Activated naive CD8-positive, alpha-beta T cell treated with anti-CD3 and anti-CD28 coated beads for 36 hours (primary cell): ENCODE measurements at regions not wholly inside any gene's neighbourhood (a gene's known extent, or its start where the extent isn't known, plus 50 kb on each side); places are given as distances from the start of the nearest gene placed in this dataset.
"Not testable (repeated sequence)": the region's sequence is repeated elsewhere in the genome, so short reads cannot be mapped to it uniquely, and the experiment has no call there.

Experiments
- DNase-seq: peaks from one replicate; pipeline ENCODE4 v3.0.0; 2021
- H3K27ac Mint-ChIP-seq: one replicate; pipeline ENCODE4 v1.8.0; 2022; ENCODE audit warnings: mild to moderate bottlenecking, moderate library complexity, mixed read lengths
- H3K27me3 Mint-ChIP-seq: one replicate; pipeline ENCODE4 v1.8.0; 2022; ENCODE audit warnings: mild to moderate bottlenecking, mixed read lengths
- H3K36me3 Mint-ChIP-seq: one replicate; pipeline ENCODE4 v1.8.0; 2021; ENCODE audit warnings: mild to moderate bottlenecking, mixed read lengths
- H3K4me1 Mint-ChIP-seq: one replicate; pipeline ENCODE4 v1.8.0; 2021; ENCODE audit warnings: mixed read lengths
- H3K4me3 Mint-ChIP-seq: one replicate; pipeline ENCODE4 v1.8.0; 2022; ENCODE audit warnings: mild to moderate bottlenecking, moderate library complexity, mixed read lengths
- H3K9me3 Mint-ChIP-seq: one replicate; pipeline ENCODE4 v1.8.0; 2022; ENCODE audit warnings: mixed read lengths

- H3K27ac Mint-ChIP-seq = not testable (repeated sequence)
These were observed 1533.5 kb upstream of the TPTE start for GRCh38 chr21:8987896-8988295.

GRCh38 chr21:8988696-8989095, 1532.7 kb upstream of the TPTE start:
- H3K36me3 Mint-ChIP-seq = no peaks in the 10 kb centered on the region
- DNase-seq = no peak
- H3K9me3 Mint-ChIP-seq = peaks cover 24% of the 10 kb centered on the region
- no peaks in the 10 kb centered on the region for H3K4me1 Mint-ChIP-seq
- H3K27ac Mint-ChIP-seq = no peak overlapping the region
- peaks cover 37% of the 10 kb centered on the region for H3K27me3 Mint-ChIP-seq
- no peak overlapping the region for H3K4me3 Mint-ChIP-seq

More at GRCh38 chr21:8987896-8988295, 1533.5 kb upstream of the TPTE start:
- H3K36me3 Mint-ChIP-seq, DNase-seq, H3K4me3 Mint-ChIP-seq, H3K4me1 Mint-ChIP-seq: not testable (repeated sequence)
- H3K27me3 Mint-ChIP-seq = peaks cover 29% of the 10 kb centered on the region
- peaks cover 19% of the 10 kb centered on the region for H3K9me3 Mint-ChIP-seq

- Mint-ChIP-seq H3K4me1 (no peaks in the 10 kb centered on the region), H3K27me3 (peaks cover 41% of the 10 kb centered on the region), H3K4me3 (no peak overlapping the region), H3K36me3 (no peaks in the 10 kb centered on the region), H3K9me3 (peaks cover 25% of the 10 kb centered on the region), H3K27ac (no peak overlapping the region)
- DNase-seq = no peak
These were observed 1532.1 kb upstream of the TPTE start for GRCh38 chr21:8989261-8989711.

- Mint-ChIP-seq H3K9me3 (peaks cover 25% of the 10 kb centered on the region), H3K27me3 (peaks cover 42% of the 10 kb centered on the region), H3K4me3 (no peak overlapping the region), H3K27ac (no peak overlapping the region), H3K36me3 (no peaks in the 10 kb centered on the region), H3K4me1 (no peaks in the 10 kb centered on the region)
- DNase-seq = no peak
These were observed 1531.6 kb upstream of the TPTE start for GRCh38 chr21:8989721-8990325.

GRCh38 chr21:8990326-8991087, 1530.9 kb upstream of the TPTE start:
- DNase-seq = no peak

GRCh38 chr21:8991088-8991907, 1530.1 kb upstream of the TPTE start:
- Mint-ChIP-seq H3K27ac (no peak overlapping the region), H3K36me3 (no peaks in the 10 kb centered on the region), H3K4me3 (no peak overlapping the region), H3K27me3 (peaks cover 46% of the 10 kb centered on the region), H3K9me3 (peaks cover 25% of the 10 kb centered on the region), H3K4me1 (no peaks in the 10 kb centered on the region)
- no peak for DNase-seq

More at GRCh38 chr21:8990326-8991087, 1530.9 kb upstream of the TPTE start:
- no peak overlapping the region for H3K4me3 Mint-ChIP-seq
- no peaks in the 10 kb centered on the region for H3K36me3 Mint-ChIP-seq
- peaks cover 42% of the 10 kb centered on the region for H3K27me3 Mint-ChIP-seq
- H3K9me3 Mint-ChIP-seq = peaks cover 25% of the 10 kb centered on the region
- H3K27ac Mint-ChIP-seq = no peak overlapping the region
- H3K4me1 Mint-ChIP-seq = no peaks in the 10 kb centered on the region

- no peak overlapping the region for H3K4me3 Mint-ChIP-seq
- no peaks in the 10 kb centered on the region for H3K36me3 Mint-ChIP-seq
- no peak overlapping the region for H3K27ac Mint-ChIP-seq
- peaks cover 27% of the 10 kb centered on the region for H3K9me3 Mint-ChIP-seq
- no peak for DNase-seq
- peaks cover 49% of the 10 kb centered on the region for H3K27me3 Mint-ChIP-seq
- no peaks in the 10 kb centered on the region for H3K4me1 Mint-ChIP-seq
These were observed 1529.3 kb upstream of the TPTE start for GRCh38 chr21:8991968-8992621.

GRCh38 chr21:8992731-8993174, 1528.6 kb upstream of the TPTE start:
- Mint-ChIP-seq H3K4me1 (no peaks in the 10 kb centered on the region), H3K9me3 (peaks cover 27% of the 10 kb centered on the region), H3K27me3 (peaks cover 50% of the 10 kb centered on the region), H3K4me3 (no peak overlapping the region), H3K27ac (no peak overlapping the region), H3K36me3 (no peaks in the 10 kb centered on the region)
- no peak for DNase-seq

- Mint-ChIP-seq H3K4me3 (no peak overlapping the region), H3K9me3 (peaks cover 27% of the 10 kb centered on the region), H3K4me1 (no peaks in the 10 kb centered on the region), H3K36me3 (no peaks in the 10 kb centered on the region), H3K27me3 (peaks cover 50% of the 10 kb centered on the region), H3K27ac (no peak overlapping the region)
- DNase-seq = no peak
These were observed 1528.0 kb upstream of the TPTE start for GRCh38 chr21:8993284-8993942.

- H3K4me1 Mint-ChIP-seq = no peaks in the 10 kb centered on the region
- peaks cover 27% of the 10 kb centered on the region for H3K9me3 Mint-ChIP-seq
- no peaks in the 10 kb centered on the region for H3K36me3 Mint-ChIP-seq
- no peak overlapping the region for H3K4me3 Mint-ChIP-seq
- H3K27me3 Mint-ChIP-seq = peaks cover 52% of the 10 kb centered on the region
- no peak for DNase-seq
- H3K27ac Mint-ChIP-seq = no peak overlapping the region
These were observed 1527.3 kb upstream of the TPTE start for GRCh38 chr21:8993943-8994639.

- no peaks in the 10 kb centered on the region for H3K36me3 Mint-ChIP-seq
- H3K27me3 Mint-ChIP-seq = peaks cover 55% of the 10 kb centered on the region
- no peak overlapping the region for H3K27ac Mint-ChIP-seq
- no peaks in the 10 kb centered on the region for H3K4me1 Mint-ChIP-seq
- H3K4me3 Mint-ChIP-seq = no peak overlapping the region
- no peak for DNase-seq
- peaks cover 31% of the 10 kb centered on the region for H3K9me3 Mint-ChIP-seq
These were observed 1526.5 kb upstream of the TPTE start for GRCh38 chr21:8994640-8995511.

GRCh38 chr21:8996487-8996968, 1524.9 kb upstream of the TPTE start:
- not testable (repeated sequence) for H3K4me1 Mint-ChIP-seq, H3K27ac Mint-ChIP-seq, H3K36me3 Mint-ChIP-seq, H3K4me3 Mint-ChIP-seq, DNase-seq
- Mint-ChIP-seq H3K9me3 (peaks cover 27% of the 10 kb centered on the region), H3K27me3 (peaks cover 47% of the 10 kb centered on the region)

GRCh38 chr21:8997011-8997440, 1524.4 kb upstream of the TPTE start:
- Mint-ChIP-seq H3K27ac (no peak overlapping the region), H3K36me3 (no peaks in the 10 kb centered on the region), H3K9me3 (peaks cover 23% of the 10 kb centered on the region), H3K4me3 (no peak overlapping the region), H3K4me1 (no peaks in the 10 kb centered on the region), H3K27me3 (peaks cover 45% of the 10 kb centered on the region)
- DNase-seq = no peak
